Activated CD8-positive, alpha-beta T cell treated with anti-CD3 and anti-CD28 coated beads for 36 hours (primary cell): ENCODE measurements at regions not wholly inside any gene's neighbourhood (a gene's known extent, or its start where the extent isn't known, plus 50 kb on each side); places are given as distances from the start of the nearest gene placed in this dataset.
"Not testable (repeated sequence)": the region's sequence is repeated elsewhere in the genome, so short reads cannot be mapped to it uniquely, and the experiment has no call there.

Experiments used
- ATAC-seq: fragments of 200-7000 bp; cut with Tn5 transposase; one replicate; pipeline ENCODE4 v1.10.0; 2021; ENCODE audit warnings: mild to moderate bottlenecking, moderate library complexity
- CTCF ChIA-PET: fragments of 350-600 bp; sonication (Branson Sonifier 250); formaldehyde crosslinking; loops from one replicate; lab custom pipeline; 2021; ENCODE audit warnings: antibody characterized with exemption; lab: Charles Lee
- POLR2A ChIA-PET: fragments of 350-600 bp; sonication (Branson Sonifier 250); formaldehyde crosslinking; loops from one replicate; lab custom pipeline; 2021; ENCODE audit warnings: antibody characterized with exemption; lab: Charles Lee
- DNase-seq: peaks from one replicate; pipeline ENCODE4 v3.0.0-alpha.2; 2020
- H3K27ac Mint-ChIP-seq: one replicate; pipeline ENCODE4 v1.8.0; 2021; ENCODE audit warnings: mild to moderate bottlenecking, mixed read lengths
- H3K27me3 Mint-ChIP-seq: one replicate; pipeline ENCODE4 v1.8.0; 2021; ENCODE audit warnings: mixed read lengths
- H3K36me3 Mint-ChIP-seq: one replicate; pipeline ENCODE4 v1.8.0; 2021; ENCODE audit warnings: low read depth, mixed read lengths
- H3K4me1 Mint-ChIP-seq: one replicate; pipeline ENCODE4 v1.8.0; 2021; ENCODE audit warnings: low read depth, mixed read lengths
- H3K4me3 Mint-ChIP-seq: one replicate; pipeline ENCODE4 v1.8.0; 2021; ENCODE audit warnings: mild to moderate bottlenecking, moderate library complexity, mixed read lengths
- H3K9me3 Mint-ChIP-seq: one replicate; pipeline ENCODE4 v1.8.0; 2021; ENCODE audit warnings: mixed read lengths
- intact Hi-C: fragments of 100-400 bp; cut with micrococcal nuclease; formaldehyde crosslinking; loops from one replicate; pipeline ENCODE4 v1.10.0; 2022
- TF ChIP-seq, protein P1 (sequence below): fragments of 200-600 bp; IDR thresholded peaks from one replicate; pipeline ENCODE4 v1.8.0; 2022; ENCODE audit warnings: antibody characterized with exemption, mild to moderate bottlenecking

DNA sequence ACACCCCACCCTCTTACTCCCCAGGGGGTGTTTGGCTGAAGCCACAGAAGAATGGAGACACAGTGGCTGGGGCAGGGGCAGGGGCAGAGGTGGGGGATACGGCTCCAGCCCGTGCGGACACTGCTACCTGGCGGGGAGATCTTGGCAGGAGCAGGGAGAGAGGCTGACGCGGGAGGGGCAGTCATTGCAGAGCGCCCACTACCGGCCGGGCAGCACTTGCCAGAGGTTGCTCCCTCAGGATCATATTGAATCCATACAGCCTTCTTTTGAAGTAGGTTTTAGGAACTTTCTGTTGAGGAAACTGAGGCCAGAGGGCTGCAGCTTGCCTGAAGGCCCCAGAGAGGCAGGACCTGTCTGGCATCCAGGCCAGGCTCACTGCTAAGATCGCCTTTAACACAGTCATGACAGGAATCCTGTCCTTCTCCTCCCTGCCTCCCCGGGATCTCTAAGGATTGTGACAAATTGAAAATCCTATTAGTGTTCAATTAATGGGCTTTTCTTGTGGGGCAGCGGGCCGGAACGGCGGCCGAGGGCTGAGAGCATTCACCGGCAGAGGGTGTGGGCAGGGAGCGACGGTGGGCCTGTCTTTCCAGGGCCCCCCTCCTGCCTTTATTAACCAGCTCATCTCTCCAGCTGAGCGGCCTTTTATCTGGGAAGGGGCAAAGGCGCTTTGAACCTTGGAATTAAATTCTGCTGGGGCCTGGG lies 65.5 kb upstream of the WNT4 start:
- Mint-ChIP-seq H3K27me3 (peaks cover 50% of the 10 kb centered on the region), H3K4me3 (no peak overlapping the region), H3K36me3 (no peaks in the 10 kb centered on the region), H3K9me3 (no peaks in the 10 kb centered on the region), H3K4me1 (no peaks in the 10 kb centered on the region), H3K27ac (no peak overlapping the region)
- intact Hi-C loops = no loop called here
- TF ChIP-seq, protein P1, sequence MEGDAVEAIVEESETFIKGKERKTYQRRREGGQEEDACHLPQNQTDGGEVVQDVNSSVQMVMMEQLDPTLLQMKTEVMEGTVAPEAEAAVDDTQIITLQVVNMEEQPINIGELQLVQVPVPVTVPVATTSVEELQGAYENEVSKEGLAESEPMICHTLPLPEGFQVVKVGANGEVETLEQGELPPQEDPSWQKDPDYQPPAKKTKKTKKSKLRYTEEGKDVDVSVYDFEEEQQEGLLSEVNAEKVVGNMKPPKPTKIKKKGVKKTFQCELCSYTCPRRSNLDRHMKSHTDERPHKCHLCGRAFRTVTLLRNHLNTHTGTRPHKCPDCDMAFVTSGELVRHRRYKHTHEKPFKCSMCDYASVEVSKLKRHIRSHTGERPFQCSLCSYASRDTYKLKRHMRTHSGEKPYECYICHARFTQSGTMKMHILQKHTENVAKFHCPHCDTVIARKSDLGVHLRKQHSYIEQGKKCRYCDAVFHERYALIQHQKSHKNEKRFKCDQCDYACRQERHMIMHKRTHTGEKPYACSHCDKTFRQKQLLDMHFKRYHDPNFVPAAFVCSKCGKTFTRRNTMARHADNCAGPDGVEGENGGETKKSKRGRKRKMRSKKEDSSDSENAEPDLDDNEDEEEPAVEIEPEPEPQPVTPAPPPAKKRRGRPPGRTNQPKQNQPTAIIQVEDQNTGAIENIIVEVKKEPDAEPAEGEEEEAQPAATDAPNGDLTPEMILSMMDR = no peak
- DNase-seq (no peak), ATAC-seq (no peak)
- POLR2A ChIA-PET = no interaction called here
- CTCF ChIA-PET = no interaction called here

GRCh38 chr1:22208973-22209378 lies 66.1 kb upstream of the WNT4 start:
- ChIA-PET CTCF (no interaction called here), POLR2A (no interaction called here)
- ATAC-seq (no peak), DNase-seq (no peak)
- Mint-ChIP-seq H3K4me1 (no peaks in the 10 kb centered on the region), H3K36me3 (no peaks in the 10 kb centered on the region), H3K9me3 (no peaks in the 10 kb centered on the region), H3K27me3 (peaks cover 48% of the 10 kb centered on the region), H3K27ac (no peak overlapping the region), H3K4me3 (no peak overlapping the region)
- intact Hi-C loops = no loop called here
- TF ChIP-seq, protein P1 = no peak

DNA sequence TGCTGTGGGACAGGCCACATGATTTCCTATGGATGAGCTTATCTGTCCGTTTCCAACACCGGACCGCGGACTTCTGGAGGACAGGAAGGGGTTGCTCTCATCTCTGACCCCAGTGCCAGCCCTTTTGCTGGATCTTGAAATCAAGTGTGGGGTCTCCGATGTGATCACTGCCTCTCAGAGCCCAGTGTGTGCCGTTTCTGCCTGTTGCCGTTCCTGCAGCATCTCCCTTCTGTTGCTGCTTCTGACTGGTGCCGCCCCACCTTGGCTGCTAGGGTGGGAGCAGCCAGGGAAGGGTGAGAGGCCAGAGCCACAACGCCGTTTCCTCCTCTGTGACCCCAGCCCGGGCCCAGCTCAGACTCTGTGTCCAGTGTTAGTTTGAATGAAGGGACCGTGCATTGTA lies 67.3 kb upstream of the WNT4 start:
- CTCF ChIA-PET = interaction anchor here (0.6 kb wide), 1 partner anchor 424 kb away, joined by 3 read pairs; no protein-coding TSS in a partner anchor
- H3K27me3 Mint-ChIP-seq = peaks cover 46% of the 10 kb centered on the region

DNA sequence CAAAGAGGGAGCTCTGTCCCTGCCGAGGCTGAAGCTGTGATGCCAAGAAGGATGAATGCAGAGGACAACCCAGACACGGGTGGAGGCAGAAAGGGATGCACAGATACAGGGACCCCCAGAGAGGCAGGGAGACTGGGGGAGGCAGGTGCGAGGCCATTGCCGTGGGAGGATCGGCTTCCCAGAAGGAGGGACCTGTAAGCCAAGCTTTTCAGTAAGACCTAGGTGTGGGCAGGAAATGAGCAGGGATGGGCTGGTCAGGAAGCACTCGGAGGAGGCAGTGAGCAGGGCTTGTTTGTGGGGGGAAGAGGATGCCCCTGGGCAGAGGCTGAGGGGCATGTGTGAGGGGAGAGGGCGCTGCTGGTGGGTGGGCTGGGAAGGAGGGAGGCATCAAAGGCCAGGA lies 67.7 kb upstream of the WNT4 start:
- Mint-ChIP-seq H3K27ac (no peak overlapping the region), H3K9me3 (no peaks in the 10 kb centered on the region), H3K4me1 (no peaks in the 10 kb centered on the region), H3K36me3 (no peaks in the 10 kb centered on the region), H3K27me3 (peaks cover 46% of the 10 kb centered on the region), H3K4me3 (no peak overlapping the region)
- no peak for ATAC-seq
- intact Hi-C loops = no loop called here
- CTCF ChIA-PET = interaction anchor here (0.6 kb wide), 1 partner anchor 424 kb away, joined by 3 read pairs; no protein-coding TSS in a partner anchor
- TF ChIP-seq, protein P1 = no peak
- POLR2A ChIA-PET = no interaction called here
- DNase-seq = no peak

More for the DNA sequence above, 67.3 kb upstream of the WNT4 start:
- intact Hi-C loops = no loop called here
- no peaks in the 10 kb centered on the region for H3K36me3 Mint-ChIP-seq
- H3K4me1 Mint-ChIP-seq = no peaks in the 10 kb centered on the region
- ATAC-seq (no peak), DNase-seq (no peak)
- H3K27ac Mint-ChIP-seq = no peak overlapping the region
- TF ChIP-seq, protein P1 = no peak
- no peak overlapping the region for H3K4me3 Mint-ChIP-seq
- POLR2A ChIA-PET = no interaction called here
- no peaks in the 10 kb centered on the region for H3K9me3 Mint-ChIP-seq

DNA sequence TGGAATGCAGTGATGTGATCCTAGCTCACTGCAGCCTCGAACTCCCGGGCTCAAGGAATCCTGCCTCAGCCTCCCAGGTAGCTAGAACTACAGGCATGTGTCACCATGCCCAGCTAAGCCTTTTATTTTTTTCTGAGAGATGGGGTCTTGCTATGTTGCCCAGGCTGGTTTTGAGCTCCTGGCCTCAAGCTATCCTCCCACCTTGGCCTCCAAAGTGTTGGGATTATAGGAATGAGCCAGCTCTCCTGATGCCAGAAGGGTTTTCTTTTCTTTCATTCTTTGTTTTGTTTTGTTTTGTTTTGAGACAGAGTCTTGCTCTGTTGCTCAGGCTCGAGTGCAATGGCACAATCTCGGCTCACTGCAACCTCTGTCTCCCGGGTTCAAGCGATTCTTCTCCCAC lies 68.6 kb upstream of the WNT4 start:
- H3K9me3 Mint-ChIP-seq, H3K4me1 Mint-ChIP-seq, DNase-seq, ATAC-seq, H3K36me3 Mint-ChIP-seq, H3K4me3 Mint-ChIP-seq, intact Hi-C loops, POLR2A ChIA-PET, H3K27ac Mint-ChIP-seq, CTCF ChIA-PET: not testable (repeated sequence)
- H3K27me3 Mint-ChIP-seq = peaks cover 46% of the 10 kb centered on the region
